Left kidney (tissue), 1 donor: ENCODE measurements at regions not wholly inside any gene's neighbourhood (a gene's known extent, or its start where the extent isn't known, plus 50 kb on each side); places are given as distances from the start of the nearest gene placed in this dataset.
"Not testable (repeated sequence)": the region's sequence is repeated elsewhere in the genome, so short reads cannot be mapped to it uniquely, and the experiment has no call there.

Source experiments
- DNase-seq: peaks from one replicate; pipeline ENCODE4 v3.0.0-alpha.2; 2013

DNA sequence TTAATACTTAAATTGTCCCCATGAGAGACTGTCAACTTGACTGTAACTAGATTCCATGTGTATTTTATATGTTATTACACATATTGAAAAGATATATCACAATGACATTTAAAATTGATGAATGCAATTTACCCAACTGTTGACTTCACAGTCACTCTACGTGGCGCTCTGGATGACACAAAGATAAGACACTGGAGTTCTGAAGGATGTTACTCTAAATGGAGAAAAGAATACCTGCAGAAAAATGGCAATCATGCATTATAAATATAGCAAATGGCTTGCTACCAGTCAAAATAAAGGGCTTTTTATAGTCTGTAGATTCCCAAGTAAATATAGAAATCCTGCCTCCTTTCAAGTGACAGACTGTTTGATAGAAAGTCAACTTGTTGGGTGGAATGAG lies 143.6 kb upstream of the KLF6 start:
- no peak for DNase-seq

- DNase-seq, result no peak
Observed at GRCh38 chr10:3928078-3928477, 143.1 kb upstream of the KLF6 start.

- DNase-seq, result no peak
Observed at GRCh38 chr10:3926675-3927525, 141.9 kb upstream of the KLF6 start.

DNA sequence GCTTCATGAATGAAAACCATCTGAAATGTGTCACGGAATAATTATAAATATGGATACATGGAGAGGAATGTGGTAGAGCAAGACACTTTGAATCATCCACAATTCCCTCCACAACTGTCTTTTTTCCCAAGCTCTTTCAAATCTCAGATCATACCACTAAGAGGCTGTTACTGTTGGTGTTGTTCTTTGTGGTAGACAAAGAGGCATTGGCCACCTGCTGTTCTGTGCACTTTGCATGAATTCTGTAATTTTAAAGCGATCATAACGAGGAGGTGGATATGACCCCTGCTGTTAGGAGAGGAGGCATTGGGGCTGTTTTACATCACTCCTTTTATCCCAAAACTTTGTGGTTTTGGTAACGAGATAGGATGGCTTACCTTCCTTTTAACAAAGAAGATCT lies 141.2 kb upstream of the KLF6 start:
- no peak for DNase-seq

DNA sequence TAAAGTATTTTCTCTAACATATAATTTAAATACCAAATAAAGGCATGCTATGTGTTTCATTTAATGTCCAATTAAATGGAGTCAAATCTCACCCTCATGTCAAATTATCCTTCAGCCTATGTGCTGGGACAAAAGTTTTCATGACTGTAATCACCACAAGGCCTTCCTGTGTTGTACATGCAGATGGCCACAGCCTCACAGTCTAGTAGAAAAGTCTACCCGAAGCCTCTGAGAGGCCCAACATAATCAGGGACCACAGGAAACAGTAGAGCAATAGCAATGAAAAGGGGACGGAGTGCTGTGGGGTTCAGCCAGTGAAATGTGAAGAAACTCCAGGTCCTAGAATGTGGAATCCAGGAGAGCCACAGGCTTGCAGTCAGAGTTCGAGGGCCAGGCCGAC lies 140.2 kb upstream of the KLF6 start:
- DNase-seq, result no peak

DNA sequence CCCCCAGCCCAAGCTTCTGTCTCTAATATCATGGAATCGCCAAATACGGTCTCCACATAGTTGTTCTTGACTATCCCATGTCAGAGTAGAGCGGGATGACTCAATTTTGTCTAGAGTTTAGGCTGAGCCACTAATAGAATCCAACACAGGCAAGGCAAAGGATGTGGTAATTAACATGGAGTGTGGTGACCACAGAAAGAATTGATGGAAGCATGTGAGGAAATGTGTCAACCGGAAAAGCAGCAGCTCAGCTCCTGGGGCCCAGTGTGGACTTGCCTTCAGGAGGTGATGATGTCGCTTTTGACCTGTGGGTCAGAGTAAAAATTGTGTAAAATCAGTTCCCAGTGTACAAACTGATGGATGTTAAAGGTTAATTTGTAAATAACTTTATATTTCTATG lies 139.3 kb upstream of the KLF6 start:
- no peak for DNase-seq

DNA sequence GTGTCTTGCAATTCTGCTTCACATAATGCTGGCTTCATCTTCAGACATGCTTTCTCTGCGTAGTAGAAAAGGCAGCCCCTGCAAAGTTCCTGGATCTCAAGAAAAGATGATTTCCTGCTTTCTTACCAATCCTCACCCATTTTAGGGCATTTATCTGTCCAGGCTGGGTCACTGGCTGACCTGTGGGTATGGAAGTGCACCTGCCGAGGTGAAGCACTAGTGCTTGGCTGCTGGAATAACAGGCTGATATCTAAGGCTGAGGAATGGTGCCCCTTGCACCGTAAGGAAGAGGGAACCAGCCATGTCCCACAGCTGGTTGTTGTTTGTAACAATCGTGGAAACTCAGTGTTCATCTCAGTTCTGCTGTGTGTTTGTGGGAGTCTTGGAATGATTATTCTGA lies 138.0 kb upstream of the KLF6 start:
- no peak for DNase-seq

- no peak for DNase-seq
Observed at GRCh38 chr10:3919709-3920308, 134.8 kb upstream of the KLF6 start.

DNA sequence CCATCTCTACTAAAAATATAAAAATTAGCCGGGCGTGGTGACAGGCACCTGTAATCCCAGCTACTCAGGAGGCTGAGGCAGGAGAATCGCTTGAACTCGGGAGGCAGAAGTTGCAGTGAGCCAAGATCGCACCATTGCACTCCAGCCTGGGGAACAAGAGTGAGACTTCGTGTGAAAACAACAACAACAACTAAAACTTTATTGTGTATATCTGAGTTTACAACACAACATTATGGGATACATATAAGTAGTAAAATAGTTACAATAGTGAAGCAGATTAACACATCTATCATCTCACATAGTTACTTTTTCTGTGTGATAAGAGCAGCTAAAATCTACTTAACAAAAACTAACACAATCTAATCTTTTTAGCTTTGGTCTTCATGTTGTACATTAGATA lies 132.4 kb upstream of the KLF6 start:
- DNase-seq, result not testable (repeated sequence)

DNA sequence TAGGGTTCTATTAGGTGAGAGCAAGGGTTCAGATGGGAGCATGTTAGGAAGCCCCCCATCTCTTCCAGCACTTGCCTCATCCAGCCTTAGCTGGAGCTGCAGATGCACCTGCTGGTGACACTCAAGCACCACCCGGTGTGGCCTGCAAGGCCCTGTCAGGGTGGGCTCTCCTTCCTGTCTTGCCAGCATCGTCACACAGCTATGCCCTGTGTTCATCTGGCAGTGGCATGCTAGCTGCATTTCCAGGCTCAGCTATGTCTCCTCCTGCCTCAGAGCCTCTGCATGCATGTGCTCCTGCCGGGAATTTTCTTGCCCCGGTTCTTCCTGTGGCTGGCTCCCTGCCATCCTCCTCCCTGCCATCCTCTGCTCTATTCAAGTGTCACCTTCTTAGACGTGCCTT lies 129.7 kb upstream of the KLF6 start:
- no peak for DNase-seq

DNA sequence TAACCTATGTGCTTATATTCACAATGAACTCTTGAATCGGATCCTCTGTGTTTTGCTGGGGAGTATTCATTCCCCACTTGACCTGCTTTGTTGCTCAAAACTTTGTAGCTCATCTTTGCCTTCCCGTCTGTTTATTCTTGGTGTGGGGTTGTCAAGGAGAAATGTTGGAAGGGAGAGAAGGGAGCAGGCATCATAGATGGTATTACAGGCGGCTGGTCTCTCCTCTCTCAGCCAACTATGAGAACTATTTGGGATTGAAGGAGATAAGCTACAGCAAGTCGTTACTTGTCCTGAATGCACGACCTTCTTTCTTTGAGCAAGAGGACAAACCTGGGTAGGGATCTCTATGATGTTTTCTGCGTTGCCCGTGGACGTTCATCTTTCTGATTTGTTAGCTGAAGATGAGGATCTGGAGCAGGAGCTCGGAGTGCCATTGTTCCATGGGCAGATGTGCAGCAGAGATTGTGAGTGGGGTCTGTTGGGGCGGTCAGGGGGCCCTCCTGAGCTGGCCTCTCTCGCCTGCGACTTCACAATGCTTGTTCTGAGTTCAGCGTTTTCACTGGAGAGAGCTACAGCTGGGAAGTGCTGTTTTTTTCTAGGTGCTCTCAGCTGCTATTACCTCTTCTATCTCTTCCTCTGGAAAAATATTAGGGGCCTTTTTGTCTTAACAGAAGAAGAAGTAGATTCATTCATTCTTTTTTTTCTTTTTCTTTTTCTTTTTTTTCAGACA lies 126.9 kb upstream of the KLF6 start:
- DNase-seq, result no peak

DNA sequence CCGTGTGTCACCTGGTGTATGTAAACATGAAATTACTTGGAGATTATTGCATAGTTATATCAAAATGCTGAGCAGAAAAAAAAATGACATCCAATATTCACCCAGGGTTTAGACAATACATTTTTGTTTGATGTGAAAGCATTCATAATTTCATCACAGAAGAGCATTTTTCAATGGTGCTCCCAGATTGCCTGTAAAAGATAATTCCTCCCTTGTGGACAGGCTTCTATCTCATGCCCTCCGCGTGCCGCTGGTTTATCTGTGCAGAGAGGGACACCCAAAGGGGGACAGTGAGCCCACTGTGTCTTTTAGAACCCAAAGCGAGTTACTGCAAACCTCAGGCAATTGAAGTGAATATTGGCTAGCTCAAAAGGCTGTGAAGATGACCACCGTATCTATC lies 126.2 kb upstream of the KLF6 start:
- DNase-seq, result no peak

- no peak for DNase-seq
Observed at GRCh38 chr10:3909339-3909738, 124.3 kb upstream of the KLF6 start.

DNA sequence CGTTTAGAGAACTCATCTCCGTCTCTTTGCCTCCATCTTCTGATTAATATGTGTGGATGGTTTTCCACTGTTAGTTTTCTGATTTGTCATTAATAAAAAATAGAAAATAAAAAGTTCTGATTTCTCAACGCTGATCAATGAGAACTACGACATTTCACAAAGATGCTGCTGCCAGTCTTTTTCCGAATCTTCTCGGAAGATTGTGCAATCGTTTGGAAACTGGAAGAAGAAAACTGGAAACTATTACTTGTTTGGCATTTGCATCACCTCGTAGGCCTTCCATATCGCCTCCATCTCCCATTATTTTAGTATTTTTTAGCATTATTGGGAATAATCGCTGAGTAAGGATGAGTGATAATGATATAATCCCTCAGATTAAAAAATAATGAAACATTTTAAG lies 123.2 kb upstream of the KLF6 start:
- DNase-seq, result no peak

DNA sequence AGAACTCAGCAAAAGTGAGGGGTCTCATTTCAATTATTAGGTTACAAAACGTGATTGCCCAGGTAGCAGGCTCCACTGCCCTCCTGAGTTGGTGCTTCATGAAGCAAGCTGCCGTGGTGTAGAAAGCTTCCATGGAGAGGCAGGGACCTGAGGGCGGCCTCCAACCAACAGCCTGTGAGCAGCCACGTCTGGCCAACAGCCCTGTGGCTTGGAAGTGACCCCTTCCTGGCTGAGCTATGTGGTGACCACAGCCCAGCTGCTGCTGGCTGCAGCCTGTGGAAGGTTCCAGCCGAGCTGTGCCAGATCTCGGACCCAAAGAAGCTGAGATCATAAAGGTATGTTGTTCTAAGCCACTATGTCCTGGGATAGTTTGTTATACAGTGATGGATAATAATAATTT lies 122.5 kb upstream of the KLF6 start:
- DNase-seq, result no peak

- DNase-seq, result no peak
Observed at GRCh38 chr10:3906511-3907111, 121.6 kb upstream of the KLF6 start.

- no peak for DNase-seq
Observed at GRCh38 chr10:3904419-3904960, 119.5 kb upstream of the KLF6 start.

DNA sequence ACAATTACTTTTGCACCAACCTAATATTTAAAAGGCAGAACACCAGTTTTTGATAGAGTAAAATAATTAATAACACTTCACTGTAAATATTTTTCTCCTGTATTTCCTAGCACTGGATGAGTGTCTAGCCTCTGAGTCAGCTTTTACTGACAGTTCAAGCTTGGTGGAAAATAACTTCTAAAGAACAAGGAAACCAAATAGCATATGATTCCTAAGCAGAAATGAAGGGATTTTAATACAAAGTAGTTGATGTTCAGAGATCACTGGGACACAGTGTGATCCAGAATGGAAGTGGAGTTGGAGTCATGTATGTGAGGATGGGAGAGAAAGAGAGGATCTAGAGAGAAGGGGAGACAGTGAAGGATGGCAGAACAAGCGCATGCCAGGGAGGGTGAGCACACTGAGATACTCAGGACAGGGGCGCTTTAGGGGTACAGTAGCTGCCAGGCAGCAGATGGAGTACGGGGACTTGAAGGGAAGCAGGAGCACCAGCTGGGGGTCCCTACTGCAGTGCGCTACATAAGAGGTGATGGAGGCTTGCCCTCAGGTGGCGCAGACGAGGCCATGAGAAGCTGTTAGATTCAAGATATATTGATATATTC lies 117.9 kb upstream of the KLF6 start:
- DNase-seq, result no peak

DNA sequence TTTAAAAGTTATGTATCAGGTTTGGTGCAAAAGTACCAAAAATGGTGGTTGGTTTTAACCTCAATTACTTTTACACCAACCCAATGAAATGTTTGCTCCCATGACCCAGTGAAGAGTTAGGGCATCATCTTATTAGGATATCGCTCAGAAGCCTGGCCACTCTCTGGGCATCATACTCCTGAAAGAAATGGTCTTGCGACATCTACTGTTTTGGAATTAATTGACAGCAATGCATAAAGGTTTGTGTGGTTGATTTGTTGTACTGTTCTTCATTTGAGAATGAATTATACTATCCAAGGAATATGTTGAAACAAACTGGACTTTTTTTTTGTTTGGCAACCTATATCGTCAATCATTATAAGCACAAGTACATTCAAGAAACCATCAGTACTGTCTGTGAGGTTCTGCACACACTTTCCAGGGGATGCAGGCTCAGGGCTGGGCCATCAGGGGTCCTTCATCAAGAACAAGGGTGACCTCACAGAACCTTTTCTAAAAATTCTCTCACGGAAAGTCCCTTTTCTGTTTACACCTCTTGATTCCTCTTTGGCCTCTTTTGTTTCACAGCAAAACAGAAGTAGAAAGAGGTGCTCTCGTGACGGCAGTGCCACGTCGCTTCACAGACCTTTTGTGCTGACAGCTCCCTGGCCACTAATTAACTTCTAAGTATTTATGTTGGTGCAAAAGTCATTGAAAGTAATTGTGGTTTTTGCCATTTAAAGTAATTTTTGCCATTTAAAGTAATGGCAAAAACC lies 117.2 kb upstream of the KLF6 start:
- no peak for DNase-seq

DNA sequence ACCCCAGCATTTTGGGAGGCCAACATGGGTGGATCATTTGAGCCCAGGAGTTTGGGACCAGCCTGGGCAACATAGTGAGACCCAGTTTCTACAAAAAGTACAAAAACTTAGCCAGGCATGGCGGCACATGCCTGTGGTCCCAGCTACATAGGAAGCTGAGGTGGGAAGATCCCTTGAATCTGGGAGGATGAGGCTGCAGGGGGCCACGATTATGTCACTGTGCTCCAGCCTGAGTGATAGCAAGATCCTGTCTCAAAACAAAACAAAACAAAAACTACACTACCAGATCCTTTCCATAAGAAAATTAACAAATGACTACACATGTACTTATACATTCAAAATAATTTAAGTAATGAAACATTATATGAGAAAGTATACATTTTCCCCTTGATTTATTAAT lies 116.4 kb upstream of the KLF6 start:
- DNase-seq, result no peak

DNA sequence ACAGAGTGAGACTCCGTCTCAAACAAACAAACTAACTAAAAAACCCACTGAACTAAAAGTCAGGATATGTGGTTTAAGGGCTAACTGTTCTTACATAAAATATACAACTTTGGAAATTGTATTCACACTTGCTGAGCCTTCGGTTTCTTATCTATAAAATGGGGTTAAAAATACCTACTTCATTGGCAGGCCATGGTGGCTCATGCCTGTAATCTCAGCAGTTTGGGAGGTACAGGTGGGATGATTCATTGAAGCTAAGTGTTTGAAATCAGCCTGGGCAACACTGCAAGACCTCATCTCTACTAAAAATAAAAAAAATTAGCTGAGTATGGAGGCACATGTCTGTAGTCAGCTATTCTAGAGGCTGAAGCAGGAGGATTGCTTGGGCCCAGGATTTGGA lies 115.4 kb upstream of the KLF6 start:
- no peak for DNase-seq

- DNase-seq, result no peak
Observed at GRCh38 chr10:3898821-3899220, 113.8 kb upstream of the KLF6 start.
